PFSK-1 (cell line): ENCODE measurements at regions not wholly inside any gene's neighbourhood (a gene's known extent, or its start where the extent isn't known, plus 50 kb on each side); places are given as distances from the start of the nearest gene placed in this dataset.

Experiments used
- POLR2AphosphoS5 ChIP-seq: IDR thresholded peaks from 2 replicates; pipeline ENCODE4 v1.6.1; 2012; ENCODE audit warnings: low read depth, mild to moderate bottlenecking, control low read depth, low read length, moderate library complexity
- REST ChIP-seq, 2 experiments: IDR thresholded peaks; 2 replicates each; pipeline versions ENCODE4 v1.6.1 to v1.8.0; 2011 to 2012; ENCODE audit warnings: low read depth in 2 of 2, low read length in 2 of 2, control low read depth in 1 of 2, inconsistent platforms in 1 of 2, mild to moderate bottlenecking in 1 of 2, moderate library complexity in 1 of 2; ENCODE audit not compliant: insufficient read depth in 1 of 2
- SIN3A ChIP-seq: IDR thresholded peaks from 2 replicates; pipeline ENCODE4 v1.6.1; 2012; ENCODE audit warnings: mild to moderate bottlenecking, low read length, moderate library complexity, borderline replicate concordance; ENCODE audit not compliant: insufficient read depth
- TAF1 ChIP-seq: IDR thresholded peaks from 2 replicates; pipeline ENCODE4 v1.6.1; 2012; ENCODE audit warnings: low read length, control low read depth, borderline replicate concordance; ENCODE audit not compliant: insufficient read depth

GRCh38 chr2:187803816-187804215 lies 249.6 kb upstream of the TFPI start:
- TF ChIP-seq REST (IDR thresholded peaks at IDR 0.05; ENCODE audit: insufficient read depth in 1 of 2, low read depth in 2 of 2, low read length in 2 of 2) = no peak
- TF ChIP-seq POLR2AphosphoS5 = no peak
- TF ChIP-seq TAF1 = no peak
- no peak for TF ChIP-seq SIN3A
